NCI-H446 (cell line): ENCODE measurements at regions not wholly inside any gene's neighbourhood (a gene's known extent, or its start where the extent isn't known, plus 50 kb on each side); places are given as distances from the start of the nearest gene placed in this dataset.

Source experiments
- DNase-seq, 2 experiments: peaks; one replicate each; lab custom pipeline; 2025; lab: John Stamatoyannopoulos, UW

DNA sequence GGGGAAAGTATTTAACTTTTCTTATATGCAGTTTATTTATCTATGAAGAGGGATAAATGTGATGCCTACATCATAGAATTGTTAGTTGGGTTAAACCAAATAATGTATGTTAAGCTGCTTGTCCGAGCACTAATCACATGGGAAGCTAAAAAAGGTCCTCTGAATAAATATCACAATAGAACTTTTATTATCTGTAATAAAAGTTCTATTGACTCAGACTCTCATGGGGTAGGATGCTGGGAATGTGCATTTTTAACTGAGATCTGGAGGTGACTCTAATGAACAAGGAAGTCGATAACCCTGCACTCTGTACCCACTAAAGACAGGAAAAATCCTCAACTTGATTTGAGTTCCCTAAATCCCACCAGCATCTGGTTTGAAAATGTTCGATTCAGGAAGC lies 205.9 kb upstream of the IL12B start:
- no peak for DNase-seq

DNA sequence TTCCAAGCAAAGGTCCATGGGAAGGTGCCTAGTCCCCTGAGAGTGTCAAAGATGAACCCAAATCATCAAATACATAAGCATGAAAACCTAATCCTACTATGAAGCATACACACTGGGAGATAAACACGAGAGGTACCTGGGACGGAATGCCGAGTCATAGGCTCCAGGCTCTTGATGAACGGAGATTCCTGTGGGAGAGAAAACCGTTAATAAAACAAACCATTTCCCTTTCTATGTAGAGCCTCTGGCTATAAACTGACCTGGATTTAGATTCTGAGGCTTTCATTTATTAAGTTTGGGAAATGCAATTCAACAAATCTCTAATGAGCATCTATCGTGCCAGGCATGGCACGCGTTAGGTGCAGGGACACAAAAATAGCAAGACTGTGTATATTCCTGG lies 206.4 kb upstream of the IL12B start:
- DNase-seq = no peak

DNA sequence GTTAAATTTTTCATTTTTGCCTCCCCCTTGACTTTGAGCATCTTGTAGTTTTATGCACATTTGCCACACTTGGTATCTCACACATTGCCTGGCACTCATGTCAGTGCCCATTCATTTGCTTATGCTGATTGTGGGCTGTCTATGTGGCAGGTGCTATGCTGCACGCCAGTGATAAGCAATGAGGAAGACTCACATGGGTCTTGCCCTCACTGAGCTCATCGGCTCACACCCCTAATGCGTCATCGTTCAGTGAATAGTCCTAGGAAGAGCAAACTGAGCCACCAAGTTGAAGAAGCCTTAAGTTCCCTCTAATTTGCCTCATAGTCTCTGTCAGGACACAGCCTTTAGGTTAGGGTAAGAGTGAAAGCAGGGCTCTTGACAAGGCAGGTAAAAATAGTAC lies 209.4 kb upstream of the IL12B start:
- DNase-seq = no peak

DNA sequence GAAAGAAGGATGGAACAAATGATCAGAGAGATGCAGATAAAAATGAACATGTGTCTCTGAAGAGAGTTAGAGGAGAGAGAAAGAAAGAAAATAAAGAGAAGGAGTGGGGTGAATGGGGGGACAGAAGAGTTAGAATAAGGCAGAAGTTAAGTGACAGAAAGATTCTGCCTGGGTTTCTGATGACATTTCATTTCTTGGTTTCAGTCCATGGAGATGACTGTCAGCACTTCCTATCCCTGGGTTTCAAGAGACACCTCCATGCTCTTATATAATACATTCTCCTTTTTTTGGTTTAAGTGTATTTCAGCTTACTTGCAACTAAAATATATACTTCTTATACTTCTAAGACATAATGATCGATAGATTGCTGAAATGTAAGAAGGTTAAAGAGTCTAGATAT lies 213.0 kb upstream of the IL12B start:
- no peak for DNase-seq

DNA sequence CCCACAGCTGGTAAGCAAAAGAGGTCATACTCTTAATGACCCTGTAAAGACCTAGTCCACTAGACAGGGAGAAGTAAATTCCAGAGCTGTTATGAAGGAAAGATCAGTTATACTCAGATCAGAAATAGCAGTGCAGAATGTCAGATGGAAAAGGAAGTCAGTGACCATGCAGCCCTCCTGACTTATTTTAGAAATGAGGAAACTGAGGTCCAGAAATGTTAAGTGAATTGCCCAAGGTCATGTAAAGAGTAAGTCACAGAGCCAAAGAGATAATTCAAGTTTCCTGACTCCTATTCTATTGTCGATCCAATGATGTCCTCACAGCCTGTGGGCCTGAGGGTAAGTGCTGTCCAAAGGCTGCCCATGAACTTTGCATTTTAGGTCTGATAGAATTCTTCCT lies 214.9 kb upstream of the IL12B start:
- no peak for DNase-seq

DNA sequence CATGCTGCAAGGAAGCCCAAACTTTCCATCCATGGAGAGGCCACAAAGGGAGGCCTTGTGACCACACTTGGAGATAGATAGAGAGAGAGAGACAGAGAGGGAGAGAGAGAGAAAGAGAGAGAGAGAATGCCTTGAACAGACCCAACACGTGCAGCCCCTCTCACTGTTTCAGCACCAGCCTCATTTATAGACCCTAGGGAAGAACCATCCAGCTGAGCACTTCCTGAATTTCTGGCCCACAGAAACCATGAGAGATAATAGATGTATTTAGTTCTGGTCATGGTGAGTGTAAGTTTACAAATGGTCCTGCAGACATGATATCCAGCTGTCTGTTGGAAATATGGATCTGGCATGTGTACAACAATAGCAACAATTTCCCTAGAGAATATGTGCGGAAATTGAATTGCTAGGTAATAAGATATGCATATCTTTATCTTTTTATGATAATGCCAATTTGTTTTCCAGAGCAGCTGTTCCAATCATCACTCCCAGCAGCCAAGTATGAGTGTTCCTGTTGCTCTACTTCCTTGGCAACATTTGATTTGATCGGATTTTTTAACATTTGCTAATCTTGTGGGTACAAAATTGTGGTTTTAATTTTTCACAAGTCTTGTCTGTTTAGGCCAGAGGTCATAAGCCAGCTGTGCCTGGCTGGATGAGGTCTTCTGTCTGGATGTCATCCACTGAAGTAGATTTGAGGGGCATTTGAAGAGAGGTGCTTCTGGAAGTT lies 217.3 kb upstream of the IL12B start:
- no peak for DNase-seq

DNA sequence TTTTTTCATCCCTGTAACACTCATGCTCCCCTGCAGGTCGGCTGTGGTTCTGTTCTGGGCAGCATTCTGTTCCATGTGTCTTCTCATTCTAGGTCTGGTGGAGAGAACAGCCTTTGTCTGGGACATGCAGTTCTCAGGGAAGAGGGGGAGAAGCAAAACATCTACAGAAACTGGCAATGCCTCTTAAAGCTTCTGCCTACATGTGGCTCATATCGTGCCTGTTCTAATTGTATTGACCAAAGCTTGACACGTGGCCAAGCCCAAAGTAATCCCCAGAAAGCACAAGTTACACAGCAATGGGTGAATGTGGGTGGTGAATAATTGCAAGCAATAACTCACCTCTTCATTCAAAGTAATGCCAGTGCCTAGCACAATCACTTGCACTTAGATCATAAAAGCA lies 218.2 kb upstream of the IL12B start:
- DNase-seq = no peak

DNA sequence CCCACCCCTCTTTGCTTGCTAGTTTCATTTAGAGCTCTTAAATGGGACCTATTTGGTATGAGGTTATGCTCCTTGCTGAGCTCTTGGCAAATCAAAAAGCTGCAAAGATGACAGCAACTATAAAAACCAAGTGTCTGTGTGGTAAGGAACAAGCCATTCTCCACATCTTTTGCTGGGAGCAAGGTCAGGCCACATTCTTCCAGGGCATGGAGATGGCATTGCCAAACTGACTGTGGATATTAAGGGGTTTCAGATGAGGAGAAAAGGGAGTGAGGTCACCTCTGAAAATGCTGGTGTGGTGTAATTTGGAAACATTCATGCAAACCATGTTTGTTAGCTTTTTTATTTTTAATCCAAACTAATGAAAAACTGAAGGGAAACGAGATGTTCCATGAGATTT lies 218.8 kb upstream of the IL12B start:
- no peak for DNase-seq

DNA sequence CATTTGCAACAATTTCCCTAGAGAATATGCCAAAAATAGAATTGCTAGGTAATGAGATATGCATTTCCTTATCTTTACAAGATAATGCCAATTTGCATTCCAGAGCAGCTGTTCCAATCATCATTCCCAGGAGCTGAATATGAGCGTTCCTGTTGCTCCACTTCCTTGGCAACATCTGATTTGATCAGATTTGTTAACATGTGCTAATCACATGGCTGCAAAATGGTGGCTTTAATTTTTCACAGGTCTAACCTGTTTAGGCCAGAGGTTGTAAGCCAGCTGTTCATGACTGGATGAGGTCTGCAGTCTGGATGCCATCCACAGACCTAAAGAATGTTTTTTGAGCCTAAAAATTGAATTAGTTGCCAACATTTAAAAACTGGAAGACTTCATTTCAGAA lies 220.7 kb upstream of the IL12B start:
- DNase-seq = no peak

DNA sequence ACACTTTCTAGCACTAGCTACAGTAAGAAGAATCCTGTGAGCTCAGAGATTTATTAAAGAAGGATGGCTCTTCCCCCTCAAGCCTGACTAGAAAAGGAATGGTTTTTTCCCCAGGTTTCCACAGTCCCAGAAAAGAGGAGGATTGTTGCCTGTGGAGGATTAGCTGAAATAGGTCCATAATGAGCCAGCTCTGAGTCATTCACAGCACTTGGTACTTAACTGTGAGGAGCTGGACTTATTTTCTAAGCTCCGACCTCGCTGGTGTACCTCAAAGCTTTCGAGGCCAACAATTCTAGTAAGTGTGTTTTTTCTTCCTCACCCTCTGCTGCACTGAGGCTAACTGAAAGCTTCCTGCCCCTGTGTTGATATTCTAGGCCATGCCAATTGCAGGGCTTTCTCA lies 222.5 kb upstream of the IL12B start:
- DNase-seq = no peak

DNA sequence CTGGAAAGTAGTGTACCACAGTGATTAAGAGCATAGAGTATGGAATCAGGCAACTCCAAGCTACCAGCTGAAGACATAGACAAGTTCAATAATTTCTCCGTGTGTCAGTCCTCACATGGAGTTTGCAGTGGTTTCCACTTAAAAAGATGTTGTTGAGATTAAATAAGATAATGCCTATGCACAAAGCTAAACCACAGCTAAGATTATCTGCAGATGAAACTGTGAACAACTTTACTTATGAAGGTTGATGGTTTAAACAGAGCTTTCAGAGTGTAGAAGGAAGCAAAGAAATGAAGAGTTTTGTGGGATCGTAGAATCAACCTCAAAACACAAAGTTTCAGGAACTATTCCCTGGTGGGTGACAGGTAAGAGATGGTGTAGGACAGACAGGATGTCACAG lies 223.5 kb upstream of the IL12B start:
- DNase-seq = no peak

DNA sequence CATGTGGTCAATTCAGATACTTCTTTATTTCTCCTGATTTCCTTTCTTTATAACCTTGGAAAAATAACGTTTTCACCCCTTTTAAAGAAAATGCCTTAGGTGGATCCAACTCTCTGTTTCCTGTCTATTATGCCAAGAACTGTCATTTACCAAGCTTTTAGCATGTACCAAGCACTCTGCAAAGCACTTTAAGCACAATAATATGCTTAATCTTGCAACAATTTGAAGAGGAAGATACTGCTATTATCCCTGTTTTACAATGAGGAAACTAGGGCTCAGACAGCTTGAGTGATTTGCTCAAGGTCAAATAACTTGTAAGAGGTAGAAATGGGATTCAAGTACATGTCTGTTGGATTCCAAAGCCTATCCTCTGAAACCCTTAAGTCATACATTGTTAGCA lies 224.8 kb upstream of the IL12B start:
- DNase-seq = no peak

DNA sequence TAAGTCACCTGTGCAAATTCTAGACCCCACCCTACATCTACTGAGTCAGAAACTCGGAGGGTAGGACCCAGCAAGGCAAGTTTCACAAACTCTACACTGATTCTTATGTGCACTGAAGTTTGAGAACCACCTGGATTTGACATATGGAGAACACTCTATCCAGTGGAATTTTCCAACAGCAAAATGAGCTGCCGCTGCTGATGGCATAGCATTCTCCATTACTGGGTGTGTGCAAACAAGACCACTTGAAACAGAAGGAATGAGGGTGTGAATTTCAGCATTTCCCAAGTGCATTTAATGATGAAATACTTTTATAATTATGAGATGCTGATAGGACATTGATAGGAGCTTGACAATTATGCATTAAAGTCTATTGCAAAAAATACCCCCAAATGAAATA lies 229.1 kb upstream of the IL12B start:
- DNase-seq = no peak

DNA sequence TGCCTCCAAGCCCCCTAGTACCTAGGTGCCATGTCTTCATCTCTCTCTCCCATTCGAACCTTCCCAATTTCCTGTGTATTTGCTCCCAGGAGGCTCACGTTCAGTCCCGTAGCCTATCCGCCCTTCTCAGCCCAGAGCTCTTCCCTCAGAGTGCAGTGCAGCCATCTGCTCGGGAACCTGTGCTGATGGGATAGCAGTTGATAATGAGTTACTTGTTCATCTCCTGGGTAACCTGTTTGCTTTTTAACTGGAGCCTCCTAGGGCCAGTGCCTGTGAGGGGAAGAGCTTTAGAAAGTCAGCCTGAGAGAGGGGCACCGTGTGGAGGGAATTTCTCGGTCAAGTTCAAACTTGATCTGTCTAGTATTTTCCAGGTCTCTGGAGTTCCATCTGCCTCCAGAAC lies 229.8 kb upstream of the IL12B start:
- no peak for DNase-seq

DNA sequence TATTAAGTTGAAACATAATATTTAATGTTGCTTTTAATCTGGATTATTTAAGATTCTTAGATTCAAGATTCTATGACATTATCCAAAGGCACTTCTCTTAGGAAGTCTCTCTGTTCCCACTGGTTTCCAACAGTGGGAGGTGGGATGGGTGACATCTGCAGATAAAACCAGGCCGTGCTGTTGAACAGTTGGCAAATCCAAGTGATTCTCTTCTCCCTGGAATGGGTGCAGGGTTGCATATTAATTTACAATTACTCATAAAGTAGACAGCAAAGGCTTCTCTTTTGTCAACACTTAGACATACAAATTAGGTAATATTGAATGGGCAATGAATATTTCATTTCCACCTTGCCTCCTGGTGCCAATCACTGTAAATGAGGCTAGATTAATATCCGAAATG lies 233.7 kb upstream of the IL12B start:
- DNase-seq = peak; percentile 51 to 79

DNA sequence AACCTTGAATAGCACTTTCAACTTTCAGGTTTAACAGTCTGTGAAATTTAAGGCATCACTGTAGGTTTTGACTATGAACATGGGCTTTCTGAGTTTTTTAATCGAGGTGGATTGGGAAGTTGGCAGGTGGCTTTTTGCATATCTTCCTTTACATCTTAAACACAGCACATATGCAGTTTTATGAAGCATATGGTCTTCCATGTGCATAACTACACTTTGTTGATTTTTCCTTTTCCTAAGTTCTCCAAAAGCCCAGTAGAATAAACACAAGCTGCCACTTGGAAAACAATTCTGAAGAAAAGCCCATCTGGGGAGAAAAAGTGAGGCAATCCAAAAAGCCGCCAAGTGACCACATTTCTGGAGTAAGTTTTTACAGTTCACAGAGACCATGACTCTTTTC lies 236.5 kb upstream of the IL12B start:
- peak; percentile 5 to 66 for DNase-seq

DNA sequence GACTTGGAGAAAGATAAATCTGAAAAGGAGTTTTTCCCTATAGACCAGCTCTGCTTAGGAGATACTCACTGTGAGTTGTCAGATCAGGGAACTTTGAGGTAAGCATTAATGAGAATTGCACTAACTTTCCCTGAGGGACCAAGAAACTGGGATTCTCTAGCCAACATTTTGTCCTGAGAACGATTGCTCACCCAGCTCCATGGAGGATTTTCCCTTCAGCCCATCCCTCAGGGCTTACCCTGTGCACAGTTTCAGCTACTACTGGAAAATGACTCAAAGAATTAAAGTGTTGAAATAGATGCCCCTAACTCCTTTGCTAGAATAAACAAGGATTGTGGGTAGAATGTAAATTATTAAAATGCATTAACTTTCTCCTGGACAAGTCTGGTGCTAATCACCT lies 237.2 kb upstream of the IL12B start:
- DNase-seq = no peak

DNA sequence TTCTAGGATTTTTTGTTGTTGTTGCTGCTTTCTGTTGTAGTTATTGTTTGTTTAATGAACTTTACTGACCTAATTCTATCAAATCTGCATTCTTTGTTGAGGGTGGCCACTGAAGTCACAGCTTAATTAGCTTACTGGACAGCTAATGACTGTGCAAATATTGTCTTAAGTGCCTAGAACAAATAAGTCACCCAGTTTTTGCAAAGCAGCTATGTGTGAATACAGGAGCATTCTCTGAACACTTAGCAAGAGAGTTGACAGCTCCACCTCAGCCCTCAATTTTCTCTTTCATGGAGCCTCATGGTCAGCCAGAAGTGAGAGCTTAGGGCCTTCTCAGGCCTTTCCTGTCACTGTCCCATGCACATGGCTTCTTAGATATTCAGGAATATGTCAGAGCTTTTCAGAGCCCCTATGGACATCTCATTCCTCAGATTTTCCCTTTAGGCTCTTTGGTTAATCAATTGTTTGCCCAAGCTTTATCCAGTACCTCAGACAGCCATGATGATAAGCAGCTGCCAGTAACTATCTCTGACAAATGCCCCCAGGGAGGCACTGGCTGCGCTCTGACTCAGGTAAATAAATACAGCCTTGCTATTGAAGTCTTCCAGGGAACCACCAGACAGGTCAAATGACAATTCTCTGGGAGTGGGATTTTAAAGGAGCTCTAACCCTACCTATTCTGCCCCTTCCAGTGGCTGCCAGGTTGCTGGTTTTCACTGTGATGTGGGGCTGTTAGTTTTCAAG lies 241.4 kb upstream of the IL12B start:
- no peak for DNase-seq

DNA sequence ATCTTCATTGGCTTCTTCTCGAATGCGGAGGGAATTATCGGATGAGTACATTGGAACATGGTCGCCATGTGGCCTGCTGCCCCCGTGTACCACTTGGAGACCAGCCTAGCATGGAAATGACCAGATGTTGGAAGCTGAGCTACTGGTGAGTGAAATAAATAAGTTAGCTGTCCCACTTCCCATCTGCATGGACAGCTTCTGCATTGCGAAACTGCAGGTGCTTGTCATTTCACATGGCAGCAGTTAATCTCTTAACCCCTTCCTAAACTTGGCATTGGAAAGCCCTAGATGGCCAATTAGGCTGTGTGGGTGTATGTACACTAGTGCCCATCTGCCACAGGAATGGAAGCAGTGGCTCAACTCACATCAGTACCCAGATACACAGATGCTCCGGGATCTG lies 246.6 kb upstream of the IL12B start:
- DNase-seq = peak in 1 of 2 experiments; percentile 40

DNA sequence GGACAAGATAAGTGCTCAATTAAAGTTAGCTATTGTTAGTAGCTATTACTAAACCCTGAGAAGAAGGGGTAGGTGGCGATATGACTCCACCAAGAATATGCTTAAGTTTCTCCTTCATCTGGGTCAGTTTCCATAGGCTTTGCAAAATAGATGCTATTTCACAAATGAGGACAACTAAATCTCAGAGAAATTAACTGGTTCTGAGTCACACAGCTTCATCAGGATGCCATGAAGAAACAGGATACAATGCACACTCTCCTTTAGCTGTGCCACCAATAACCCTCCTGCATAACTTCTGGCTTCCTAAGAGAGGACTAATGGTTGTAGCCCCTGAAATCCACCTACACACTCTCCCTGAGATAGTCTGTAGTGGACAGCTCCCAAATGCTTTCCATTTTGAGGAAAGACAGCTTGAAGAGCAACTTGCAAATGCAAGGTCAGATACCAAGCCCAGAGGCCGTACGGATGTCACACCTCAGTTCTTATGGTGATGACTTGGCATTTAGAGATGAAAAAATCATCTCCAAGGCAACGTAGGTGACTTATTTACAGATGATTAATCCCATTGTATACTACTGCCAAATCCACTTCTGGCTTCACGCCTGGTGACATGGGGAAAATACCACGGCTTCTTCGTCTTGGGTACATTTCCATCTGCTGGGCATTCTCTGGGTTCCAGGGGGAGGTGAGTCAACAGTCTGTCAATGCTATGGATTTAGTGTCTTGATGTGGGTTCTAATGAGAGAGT lies 251.4 kb upstream of the IL12B start:
- peak; percentile 76 to 92 for DNase-seq

DNA sequence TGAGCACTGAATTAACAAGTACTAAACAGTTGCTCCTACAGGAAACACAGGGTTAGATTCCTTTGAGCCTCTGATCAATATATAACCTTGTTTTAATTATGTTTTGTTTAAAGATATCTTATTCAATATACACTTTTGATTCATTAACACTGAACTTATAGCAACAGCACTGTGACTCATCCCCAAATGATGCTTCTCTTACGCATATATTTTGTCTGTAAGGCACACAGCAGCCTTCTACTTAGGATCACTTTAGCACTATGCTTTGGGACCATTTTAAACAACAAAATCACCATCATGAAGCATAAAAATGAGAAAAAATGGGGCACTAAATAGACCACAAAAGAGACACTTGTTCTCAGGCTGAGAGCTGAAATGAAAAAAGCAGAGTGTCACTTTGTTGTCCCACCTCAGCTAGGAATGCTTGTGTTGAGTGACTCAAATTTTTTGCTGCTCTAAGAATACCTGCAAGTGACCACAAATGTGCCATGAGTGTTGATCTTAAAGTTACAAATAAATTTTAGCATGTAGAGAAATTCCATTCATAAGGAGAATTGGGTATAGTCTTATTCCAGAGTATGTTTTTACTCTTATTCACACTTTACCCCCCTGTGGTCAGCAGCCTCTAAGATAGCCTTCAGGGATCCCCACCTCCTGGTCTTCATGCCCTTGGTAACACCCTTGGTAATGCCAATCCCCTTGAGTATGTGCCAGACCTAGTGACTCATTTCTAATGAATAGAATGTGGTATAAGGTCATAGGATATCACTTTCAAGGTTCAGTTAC lies 252.7 kb upstream of the IL12B start:
- no peak for DNase-seq

DNA sequence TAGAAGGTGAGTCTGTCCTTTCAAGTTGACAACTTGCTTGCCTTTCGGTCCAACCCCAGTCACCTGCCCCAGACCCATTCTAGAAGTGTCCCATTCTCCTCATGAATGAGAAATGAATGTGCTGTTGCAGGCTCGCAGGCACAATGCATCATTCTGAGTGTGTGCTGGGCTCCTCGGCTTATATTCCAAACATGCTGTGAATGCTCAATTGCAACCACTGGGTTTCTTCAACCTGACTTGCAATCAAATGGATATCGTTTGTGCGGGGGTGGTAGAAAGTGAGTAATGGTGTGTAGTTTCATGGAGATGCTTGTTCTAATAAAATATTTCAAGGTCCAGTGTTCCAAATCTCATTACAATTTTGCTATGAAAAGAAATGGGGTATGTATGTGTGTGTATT lies 256.6 kb upstream of the IL12B start:
- DNase-seq = no peak
